ENCODE measurements at regions not wholly inside any gene's neighbourhood (a gene's known extent, or its start where the extent isn't known, plus 50 kb on each side); places are given as distances from the start of the nearest gene placed in this dataset.

GRCh38 chr2:41622301-41622700 lies 425.5 kb upstream of the PKDCC start:
- Histone ChIP-seq H3K9me3 (ENCODE audit: insufficient read depth, low read depth) (no peaks in the 10 kb centered on the region), H2AFZ (no peak overlapping the region), H4K20me1 (ENCODE audit: insufficient read depth) (no peaks in the 10 kb centered on the region), H3K27ac (no peak overlapping the region), H3K4me3 (no peak overlapping the region), H3K4me1 (replicated peaks; ENCODE audit: insufficient read depth) (no peaks in the 10 kb centered on the region), H3K27me3 (ENCODE audit: insufficient read depth, low read depth) (peaks cover 7% of the 10 kb centered on the region), H3K9me2 (ENCODE audit: insufficient read depth) (no peaks in the 10 kb centered on the region), H3K36me3 (ENCODE audit: low read depth) (no peaks in the 10 kb centered on the region), H3F3A (ENCODE audit: insufficient read depth, low read depth) (no peaks in the 10 kb centered on the region), H3K4me2 (no peak overlapping the region), H3K79me2 (ENCODE audit: low read depth) (no peaks in the 10 kb centered on the region)
- TF ChIP-seq EZH2 (IDR thresholded peaks at IDR 0.05; ENCODE audit: low read depth) (no peak), CTCF (conservative IDR thresholded peaks at IDR 0.05) (no peak)
- intact Hi-C loops (cut with micrococcal nuclease; ENCODE audit: unreplicated experiment), result no loop called here
- no peak for DNase-seq
- POLR2A ChIA-PET (ENCODE audit: unreplicated experiment), result no interaction called here
- CTCF ChIA-PET, result no interaction called here
- BruUV-seq (replicated peaks), result no TSS peak

- CTCF ChIA-PET, result no interaction called here
- no TSS peak for BruUV-seq (replicated peaks)
- H3K27me3 ChIP-seq (ENCODE audit: insufficient read depth, low read depth), result no peaks in the 10 kb centered on the region; the same call in none of the 2 replicates
- no peaks in the 10 kb centered on the region for H3K4me1 ChIP-seq (replicated peaks; ENCODE audit: insufficient read depth)
- H3K4me2 ChIP-seq, result no peak overlapping the region
- intact Hi-C loops (cut with micrococcal nuclease; ENCODE audit: unreplicated experiment), result no loop called here
- no peak overlapping the region for H2AFZ ChIP-seq
- no peak for DNase-seq
- H3K9me3 ChIP-seq (ENCODE audit: insufficient read depth, low read depth), result no peaks in the 10 kb centered on the region
- no peaks in the 10 kb centered on the region for H3F3A ChIP-seq (ENCODE audit: insufficient read depth, low read depth)
- no peaks in the 10 kb centered on the region for H3K9me2 ChIP-seq (ENCODE audit: insufficient read depth)
- no peaks in the 10 kb centered on the region for H3K36me3 ChIP-seq (ENCODE audit: low read depth)
- POLR2A ChIA-PET (ENCODE audit: unreplicated experiment), result no interaction called here
- TF ChIP-seq CTCF (conservative IDR thresholded peaks at IDR 0.05) (no peak), EZH2 (IDR thresholded peaks at IDR 0.05; ENCODE audit: low read depth) (no peak)
- H3K79me2 ChIP-seq (ENCODE audit: low read depth), result no peaks in the 10 kb centered on the region
- no peak overlapping the region for H3K27ac ChIP-seq
- H3K4me3 ChIP-seq, result no peak overlapping the region
- H4K20me1 ChIP-seq (ENCODE audit: insufficient read depth), result no peaks in the 10 kb centered on the region
Measured at GRCh38 chr2:41626936-41627335, 420.9 kb upstream of the PKDCC start.

- no peak overlapping the region for H3K27ac ChIP-seq
- no TSS peak for BruUV-seq (replicated peaks)
- no peaks in the 10 kb centered on the region for H3K36me3 ChIP-seq (ENCODE audit: low read depth)
- no peak overlapping the region for H3K4me3 ChIP-seq
- no peaks in the 10 kb centered on the region for H3F3A ChIP-seq (ENCODE audit: insufficient read depth, low read depth)
- no peak for DNase-seq
- CTCF ChIA-PET, result no interaction called here
- POLR2A ChIA-PET (ENCODE audit: unreplicated experiment), result no interaction called here
- H3K9me3 ChIP-seq (ENCODE audit: insufficient read depth, low read depth), result no peaks in the 10 kb centered on the region
- H2AFZ ChIP-seq, result no peak overlapping the region
- no peaks in the 10 kb centered on the region for H3K4me1 ChIP-seq (replicated peaks; ENCODE audit: insufficient read depth)
- 0 out of 2 replicates have a peak, but pooled peaks cover 3% of the 10 kb centered on the region for H3K27me3 ChIP-seq (ENCODE audit: insufficient read depth, low read depth)
- H3K4me2 ChIP-seq, result no peak overlapping the region
- H3K79me2 ChIP-seq (ENCODE audit: low read depth), result no peaks in the 10 kb centered on the region
- no peaks in the 10 kb centered on the region for H4K20me1 ChIP-seq (ENCODE audit: insufficient read depth)
- 0 out of 2 replicates have a peak, but pooled peaks cover 4% of the 10 kb centered on the region for H3K9me2 ChIP-seq (ENCODE audit: insufficient read depth)
- intact Hi-C loops (cut with micrococcal nuclease; ENCODE audit: unreplicated experiment), result no loop called here
- TF ChIP-seq EZH2 (IDR thresholded peaks at IDR 0.05; ENCODE audit: low read depth) (no peak), CTCF (conservative IDR thresholded peaks at IDR 0.05) (no peak)
Measured at GRCh38 chr2:41634686-41635085, 413.1 kb upstream of the PKDCC start.

Data from PC-9 (cell line).